OCI-LY7 (cell line): ENCODE measurements at regions not wholly inside any gene's neighbourhood (a gene's known extent, or its start where the extent isn't known, plus 50 kb on each side); places are given as distances from the start of the nearest gene placed in this dataset.

Source experiments
- EZH2phosphoT487 ChIP-seq: fragments of 200-600 bp; sonication (generic); IDR thresholded peaks from 2 replicates; pipeline ENCODE4 v1.6.1; 2018; ENCODE audit warnings: low read depth, borderline replicate concordance, mild to moderate bottlenecking, mixed run types, antibody characterized with exemption, low read length, moderate library complexity, mixed read lengths
- TF ChIP-seq, protein P1 (sequence below): fragments of 200-600 bp; sonication (generic); conservative IDR thresholded peaks from 2 replicates; pipeline ENCODE4 v1.5.1; 2014; ENCODE audit warnings: mild to moderate bottlenecking, antibody characterized with exemption, low read length, moderate library complexity, mixed read lengths

DNA sequence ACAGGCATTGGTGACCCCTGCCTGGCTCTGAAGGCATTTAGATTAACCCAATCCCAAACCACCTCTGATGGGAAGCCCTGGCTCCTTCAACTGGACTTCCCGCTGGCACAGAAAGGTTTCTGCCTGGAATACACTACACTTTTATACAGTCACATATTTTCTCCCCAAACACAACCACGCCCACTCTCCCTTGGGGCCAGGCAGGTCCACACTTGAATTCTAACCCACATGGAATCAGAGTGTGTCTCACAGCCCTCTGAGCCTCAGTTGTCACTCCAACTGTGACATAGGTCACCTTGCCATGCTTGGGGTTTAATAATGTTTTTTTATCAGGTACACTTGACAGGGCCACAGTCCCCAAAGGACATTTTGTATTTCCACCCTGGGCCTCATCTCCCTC is 368.6 kb downstream of the BCL11B start:
- TF ChIP-seq, protein P1, sequence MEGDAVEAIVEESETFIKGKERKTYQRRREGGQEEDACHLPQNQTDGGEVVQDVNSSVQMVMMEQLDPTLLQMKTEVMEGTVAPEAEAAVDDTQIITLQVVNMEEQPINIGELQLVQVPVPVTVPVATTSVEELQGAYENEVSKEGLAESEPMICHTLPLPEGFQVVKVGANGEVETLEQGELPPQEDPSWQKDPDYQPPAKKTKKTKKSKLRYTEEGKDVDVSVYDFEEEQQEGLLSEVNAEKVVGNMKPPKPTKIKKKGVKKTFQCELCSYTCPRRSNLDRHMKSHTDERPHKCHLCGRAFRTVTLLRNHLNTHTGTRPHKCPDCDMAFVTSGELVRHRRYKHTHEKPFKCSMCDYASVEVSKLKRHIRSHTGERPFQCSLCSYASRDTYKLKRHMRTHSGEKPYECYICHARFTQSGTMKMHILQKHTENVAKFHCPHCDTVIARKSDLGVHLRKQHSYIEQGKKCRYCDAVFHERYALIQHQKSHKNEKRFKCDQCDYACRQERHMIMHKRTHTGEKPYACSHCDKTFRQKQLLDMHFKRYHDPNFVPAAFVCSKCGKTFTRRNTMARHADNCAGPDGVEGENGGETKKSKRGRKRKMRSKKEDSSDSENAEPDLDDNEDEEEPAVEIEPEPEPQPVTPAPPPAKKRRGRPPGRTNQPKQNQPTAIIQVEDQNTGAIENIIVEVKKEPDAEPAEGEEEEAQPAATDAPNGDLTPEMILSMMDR, result no peak
- no peak for TF ChIP-seq EZH2phosphoT487
